Fibroblast of lung (primary cell): ENCODE measurements at regions not wholly inside any gene's neighbourhood (a gene's known extent, or its start where the extent isn't known, plus 50 kb on each side); places are given as distances from the start of the nearest gene placed in this dataset.

Experiments
- CTCF ChIP-seq, 2 donors: IDR thresholded peaks in 1 of 2; conservative IDR thresholded peaks in 1 of 2; 1 replicate in 1 of 2; 2 replicates in 1 of 2; pipeline ENCODE4 v1.5.1; 2011 to 2012; ENCODE audit warnings: low read length in 2 of 2, control low read depth in 1 of 2, inconsistent platforms in 1 of 2, low read depth in 1 of 2, mild to moderate bottlenecking in 1 of 2
- EZH2 ChIP-seq: IDR thresholded peaks from 2 replicates; pipeline ENCODE4 v1.5.1; 2012; ENCODE audit warnings: low read length, control low read depth, mild to moderate bottlenecking; ENCODE audit errors: missing control alignments

GRCh38 chr22:49480896-49481658 is 346.6 kb downstream of the BRD1 start:
- TF ChIP-seq EZH2 (no peak), CTCF (conservative IDR thresholded peaks at IDR 0.05 in 1 of 2, IDR thresholded peaks at IDR 0.05 in 1 of 2; ENCODE audit: low read depth in 1 of 2, low read length in 2 of 2) (no peak)
